ENCODE measurements at regions not wholly inside any gene's neighbourhood (a gene's known extent, or its start where the extent isn't known, plus 50 kb on each side); places are given as distances from the start of the nearest gene placed in this dataset.

- no peak overlapping the region for H3K27ac Mint-ChIP-seq
- no peaks in the 10 kb centered on the region for H3K27me3 Mint-ChIP-seq
- H3K4me1 Mint-ChIP-seq = no peaks in the 10 kb centered on the region
- DNase-seq = no peak
- H3K4me3 Mint-ChIP-seq = no peak overlapping the region
- H3K36me3 Mint-ChIP-seq (ENCODE audit: low read depth) = no peaks in the 10 kb centered on the region
- ChIA-PET CTCF (no interaction called here), POLR2A (no interaction called here)
- peaks cover 9% of the 10 kb centered on the region for H3K9me3 Mint-ChIP-seq
These were observed 238.9 kb upstream of the AJAP1 start for GRCh38 chr1:4415476-4415875.

GRCh38 chr1:4416189-4416588 lies 238.2 kb upstream of the AJAP1 start:
- H3K4me3 Mint-ChIP-seq = no peak overlapping the region

GRCh38 chr1:4418021-4418420 lies 236.4 kb upstream of the AJAP1 start:
- H3K27me3 Mint-ChIP-seq = no peaks in the 10 kb centered on the region
- no peaks in the 10 kb centered on the region for H3K4me1 Mint-ChIP-seq
- ChIA-PET CTCF (no interaction called here), POLR2A (no interaction called here)
- no peak overlapping the region for H3K27ac Mint-ChIP-seq
- peaks cover 11% of the 10 kb centered on the region for H3K9me3 Mint-ChIP-seq
- no peak for DNase-seq
- no peaks in the 10 kb centered on the region for H3K36me3 Mint-ChIP-seq (ENCODE audit: low read depth)
- no peak overlapping the region for H3K4me3 Mint-ChIP-seq

More at GRCh38 chr1:4416189-4416588, 238.2 kb upstream of the AJAP1 start:
- no peak overlapping the region for H3K27ac Mint-ChIP-seq
- CTCF ChIA-PET = no interaction called here
- peaks cover 11% of the 10 kb centered on the region for H3K9me3 Mint-ChIP-seq
- POLR2A ChIA-PET = no interaction called here
- no peaks in the 10 kb centered on the region for H3K4me1 Mint-ChIP-seq
- H3K36me3 Mint-ChIP-seq (ENCODE audit: low read depth) = no peaks in the 10 kb centered on the region
- DNase-seq = no peak
- H3K27me3 Mint-ChIP-seq = no peaks in the 10 kb centered on the region

GRCh38 chr1:4421986-4422385 lies 232.4 kb upstream of the AJAP1 start:
- H3K36me3 Mint-ChIP-seq (ENCODE audit: low read depth) = no peaks in the 10 kb centered on the region
- no peaks in the 10 kb centered on the region for H3K4me1 Mint-ChIP-seq
- H3K27me3 Mint-ChIP-seq = no peaks in the 10 kb centered on the region
- ChIA-PET POLR2A (no interaction called here), CTCF (no interaction called here)
- H3K9me3 Mint-ChIP-seq = peaks cover 15% of the 10 kb centered on the region
- H3K4me3 Mint-ChIP-seq = no peak overlapping the region
- DNase-seq = no peak
- H3K27ac Mint-ChIP-seq = no peak overlapping the region

GRCh38 chr1:4422504-4423289 lies 231.7 kb upstream of the AJAP1 start:
- no peaks in the 10 kb centered on the region for H3K4me1 Mint-ChIP-seq
- ChIA-PET POLR2A (no interaction called here), CTCF (no interaction called here)
- H3K36me3 Mint-ChIP-seq (ENCODE audit: low read depth) = no peaks in the 10 kb centered on the region
- H3K9me3 Mint-ChIP-seq = peaks cover 19% of the 10 kb centered on the region
- no peak for DNase-seq
- H3K4me3 Mint-ChIP-seq = no peak overlapping the region
- no peaks in the 10 kb centered on the region for H3K27me3 Mint-ChIP-seq
- H3K27ac Mint-ChIP-seq = no peak overlapping the region

- POLR2A ChIA-PET = no interaction called here
- CTCF ChIA-PET = no interaction called here
- Mint-ChIP-seq H3K27me3 (no peaks in the 10 kb centered on the region), H3K27ac (no peak overlapping the region), H3K36me3 (ENCODE audit: low read depth) (no peaks in the 10 kb centered on the region), H3K4me3 (no peak overlapping the region), H3K4me1 (no peaks in the 10 kb centered on the region), H3K9me3 (peaks cover 17% of the 10 kb centered on the region)
- no peak for DNase-seq
These were observed 230.2 kb upstream of the AJAP1 start for GRCh38 chr1:4424254-4424653.

GRCh38 chr1:4424766-4425165 lies 229.6 kb upstream of the AJAP1 start:
- Mint-ChIP-seq H3K27ac (no peak overlapping the region), H3K4me1 (no peaks in the 10 kb centered on the region), H3K27me3 (no peaks in the 10 kb centered on the region), H3K9me3 (peaks cover 13% of the 10 kb centered on the region), H3K4me3 (no peak overlapping the region), H3K36me3 (ENCODE audit: low read depth) (no peaks in the 10 kb centered on the region)
- ChIA-PET POLR2A (no interaction called here), CTCF (no interaction called here)
- DNase-seq = no peak

GRCh38 chr1:4425892-4426291 lies 228.5 kb upstream of the AJAP1 start:
- H3K36me3 Mint-ChIP-seq (ENCODE audit: low read depth) = no peaks in the 10 kb centered on the region
- H3K27me3 Mint-ChIP-seq = no peaks in the 10 kb centered on the region
- no peaks in the 10 kb centered on the region for H3K4me1 Mint-ChIP-seq
- peaks cover 7% of the 10 kb centered on the region for H3K9me3 Mint-ChIP-seq
- ChIA-PET CTCF (interaction anchor here (0.8 kb wide), 1 partner anchor 11 kb away, joined by 3 read pairs; no protein-coding TSS in a partner anchor), POLR2A (no interaction called here)
- DNase-seq = no peak
- H3K4me3 Mint-ChIP-seq = no peak overlapping the region
- H3K27ac Mint-ChIP-seq = no peak overlapping the region

- POLR2A ChIA-PET = no interaction called here
- no peak for DNase-seq
- Mint-ChIP-seq H3K4me3 (no peak overlapping the region), H3K27ac (no peak overlapping the region), H3K9me3 (peaks cover 7% of the 10 kb centered on the region), H3K4me1 (no peaks in the 10 kb centered on the region), H3K36me3 (ENCODE audit: low read depth) (no peaks in the 10 kb centered on the region), H3K27me3 (no peaks in the 10 kb centered on the region)
- CTCF ChIA-PET = no interaction called here
These were observed 225.7 kb upstream of the AJAP1 start for GRCh38 chr1:4428711-4429110.

- no peaks in the 10 kb centered on the region for H3K27me3 Mint-ChIP-seq
- ChIA-PET CTCF (no interaction called here), POLR2A (no interaction called here)
- H3K9me3 Mint-ChIP-seq = peaks cover 7% of the 10 kb centered on the region
- no peak overlapping the region for H3K4me3 Mint-ChIP-seq
- no peaks in the 10 kb centered on the region for H3K36me3 Mint-ChIP-seq (ENCODE audit: low read depth)
- no peaks in the 10 kb centered on the region for H3K4me1 Mint-ChIP-seq
- H3K27ac Mint-ChIP-seq = no peak overlapping the region
- DNase-seq = no peak
These were observed 223.7 kb upstream of the AJAP1 start for GRCh38 chr1:4430406-4431365.

- no peak overlapping the region for H3K4me3 Mint-ChIP-seq
- ChIA-PET POLR2A (no interaction called here), CTCF (no interaction called here)
- H3K27me3 Mint-ChIP-seq = no peaks in the 10 kb centered on the region
- no peak overlapping the region for H3K27ac Mint-ChIP-seq
- DNase-seq = no peak
- no peaks in the 10 kb centered on the region for H3K36me3 Mint-ChIP-seq (ENCODE audit: low read depth)
- no peaks in the 10 kb centered on the region for H3K4me1 Mint-ChIP-seq
- peaks cover 7% of the 10 kb centered on the region for H3K9me3 Mint-ChIP-seq
These were observed 222.9 kb upstream of the AJAP1 start for GRCh38 chr1:4431491-4431890.

- no peak for DNase-seq
- POLR2A ChIA-PET = no interaction called here
- CTCF ChIA-PET = no interaction called here
- Mint-ChIP-seq H3K27ac (no peak overlapping the region), H3K36me3 (ENCODE audit: low read depth) (no peaks in the 10 kb centered on the region), H3K9me3 (no peaks in the 10 kb centered on the region), H3K4me3 (no peak overlapping the region), H3K27me3 (no peaks in the 10 kb centered on the region), H3K4me1 (no peaks in the 10 kb centered on the region)
These were observed 221.3 kb upstream of the AJAP1 start for GRCh38 chr1:4433075-4433474.

GRCh38 chr1:4444086-4444485 lies 210.3 kb upstream of the AJAP1 start:
- POLR2A ChIA-PET = no interaction called here
- Mint-ChIP-seq H3K27ac (no peak overlapping the region), H3K4me3 (no peak overlapping the region), H3K36me3 (ENCODE audit: low read depth) (no peaks in the 10 kb centered on the region), H3K27me3 (peaks cover 3% of the 10 kb centered on the region), H3K9me3 (no peaks in the 10 kb centered on the region), H3K4me1 (no peaks in the 10 kb centered on the region)
- CTCF ChIA-PET = no interaction called here
- no peak for DNase-seq
